ENCODE measurements at regions not wholly inside any gene's neighbourhood (a gene's known extent, or its start where the extent isn't known, plus 50 kb on each side); places are given as distances from the start of the nearest gene placed in this dataset.

DNA sequence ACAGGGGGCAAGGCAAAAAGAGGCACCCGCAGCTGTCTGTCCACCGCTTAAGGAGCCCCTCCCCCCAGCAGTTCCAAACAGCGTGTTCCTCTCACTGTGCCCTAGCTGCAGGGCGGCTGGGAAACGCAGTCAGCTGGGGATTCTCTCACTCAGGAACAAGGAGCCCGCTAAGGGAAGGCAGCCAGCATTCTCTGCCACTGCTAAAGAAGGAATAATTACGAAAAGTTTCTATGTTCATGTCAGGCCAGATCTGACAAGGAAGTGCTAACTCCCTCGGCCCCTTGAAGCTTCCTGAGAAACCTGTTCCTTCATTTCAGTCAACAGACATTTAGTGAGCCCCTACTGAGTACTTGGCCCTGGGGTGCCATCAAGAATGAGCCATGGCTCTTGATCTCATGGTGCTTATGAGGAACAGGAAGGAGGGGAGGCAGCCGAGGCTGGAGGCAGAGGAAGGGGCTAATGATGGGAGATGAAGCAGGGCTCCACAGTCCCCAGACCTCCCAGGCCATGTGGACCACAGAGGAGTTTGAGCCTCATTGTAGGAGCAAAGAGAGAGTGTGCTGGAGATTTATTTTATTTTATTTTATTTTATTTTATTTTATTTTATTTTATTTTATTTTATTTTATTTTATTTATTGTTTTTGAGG lies 101.7 kb upstream of the PMEPA1 start:
- Histone ChIP-seq H3K4me3 (no peak overlapping the region), H3K27me3 (replicated peaks in 1 of 2; ENCODE audit: control insufficient read depth in 2 of 2, insufficient read depth in 2 of 2, low read length in 1 of 2) (peaks cover 0 to 4% of the 10 kb centered on the region in 2 experiments; a peak in 2 of 4 replicates), H3K27ac (ENCODE audit: control insufficient read depth, insufficient read depth) (no peak overlapping the region), H3K36me3 (ENCODE audit: control insufficient read depth in 2 of 2, insufficient read depth in 2 of 2, low read length in 1 of 2) (no peaks in the 10 kb centered on the region; a peak in 1 of 4 replicates), H2AFZ (ENCODE audit: control insufficient read depth, low read depth, low read length) (no peak overlapping the region), H3K9ac (ENCODE audit: control insufficient read depth, insufficient read depth, low read length) (no peak overlapping the region), H3K4me1 (ENCODE audit: control insufficient read depth, insufficient read depth, low read length) (no peaks in the 10 kb centered on the region), H3K79me2 (ENCODE audit: control insufficient read depth, insufficient read depth, low read length) (no peaks in the 10 kb centered on the region), H4K20me1 (ENCODE audit: control insufficient read depth, insufficient read depth) (no peaks in the 10 kb centered on the region), H3K4me2 (ENCODE audit: control insufficient read depth, insufficient read depth) (no peak overlapping the region), H3K9me3 (replicated peaks; ENCODE audit: control insufficient read depth, insufficient read depth, low read length) (no peaks in the 10 kb centered on the region; the same call in 2 of the 3 replicates)
- ChIA-PET POLR2A (no interaction called here), SMC1A (ENCODE audit: uncharacterized antibody, unreplicated experiment) (no interaction called here), CTCF (no interaction called here), RAD21 (ENCODE audit: unreplicated experiment) (no interaction called here)
- in situ Hi-C loops (cut with MboI) = no loop called here
- FAIRE-seq (no peak), ATAC-seq (no peak), DNase-seq (ENCODE audit: low read depth, low spot score) (no peak)
- 18% methylated on average over 9 of the region's 9 CpGs for WGBS (ENCODE audit: insufficient coverage, insufficient replicate concordance, low lambda C conversion rate, missing lambda C conversion rate)
- intact Hi-C loops (cut with micrococcal nuclease; ENCODE audit: unreplicated experiment) = no loop called here
- TF ChIP-seq GABPA (IDR thresholded peaks at IDR 0.05; ENCODE audit: low read depth) (no peak), SREBF2 (IDR thresholded peaks at IDR 0.05; ENCODE audit: low read length) (no peak), POU2F2 (IDR thresholded peaks at IDR 0.05; ENCODE audit: borderline replicate concordance, low read depth, low read length) (no peak), TCF3 (IDR thresholded peaks at IDR 0.05; ENCODE audit: borderline replicate concordance, insufficient read depth, low read depth, low read length) (no peak), ZBTB33 (IDR thresholded peaks at IDR 0.05) (no peak), RELA (IDR thresholded peaks at IDR 0.05; ENCODE audit: borderline replicate concordance, partially characterized antibody) (no peak), BHLHE40 (IDR thresholded peaks at IDR 0.05; ENCODE audit: borderline replicate concordance in 1 of 2, low read depth in 2 of 2, low read length in 1 of 2) (no peak), MTA3 (IDR thresholded peaks at IDR 0.05; ENCODE audit: borderline replicate concordance, low read length) (no peak), GATAD2B (conservative IDR thresholded peaks at IDR 0.05; ENCODE audit: low read depth) (no peak)
- TF ChIP-seq, protein P1, sequence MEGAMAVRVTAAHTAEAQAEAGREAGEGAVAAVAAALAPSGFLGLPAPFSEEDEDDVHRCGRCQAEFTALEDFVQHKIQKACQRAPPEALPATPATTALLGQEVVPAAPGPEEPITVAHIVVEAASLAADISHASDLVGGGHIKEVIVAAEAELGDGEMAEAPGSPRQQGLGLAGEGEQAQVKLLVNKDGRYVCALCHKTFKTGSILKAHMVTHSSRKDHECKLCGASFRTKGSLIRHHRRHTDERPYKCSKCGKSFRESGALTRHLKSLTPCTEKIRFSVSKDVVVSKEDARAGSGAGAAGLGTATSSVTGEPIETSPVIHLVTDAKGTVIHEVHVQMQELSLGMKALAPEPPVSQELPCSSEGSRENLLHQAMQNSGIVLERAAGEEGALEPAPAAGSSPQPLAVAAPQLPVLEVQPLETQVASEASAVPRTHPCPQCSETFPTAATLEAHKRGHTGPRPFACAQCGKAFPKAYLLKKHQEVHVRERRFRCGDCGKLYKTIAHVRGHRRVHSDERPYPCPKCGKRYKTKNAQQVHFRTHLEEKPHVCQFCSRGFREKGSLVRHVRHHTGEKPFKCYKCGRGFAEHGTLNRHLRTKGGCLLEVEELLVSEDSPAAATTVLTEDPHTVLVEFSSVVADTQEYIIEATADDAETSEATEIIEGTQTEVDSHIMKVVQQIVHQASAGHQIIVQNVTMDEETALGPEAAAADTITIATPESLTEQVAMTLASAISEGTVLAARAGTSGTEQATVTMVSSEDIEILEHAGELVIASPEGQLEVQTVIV (IDR thresholded peaks at IDR 0.05; ENCODE audit: borderline replicate concordance, partially characterized antibody) = no peak
- TF ChIP-seq, protein P2, sequence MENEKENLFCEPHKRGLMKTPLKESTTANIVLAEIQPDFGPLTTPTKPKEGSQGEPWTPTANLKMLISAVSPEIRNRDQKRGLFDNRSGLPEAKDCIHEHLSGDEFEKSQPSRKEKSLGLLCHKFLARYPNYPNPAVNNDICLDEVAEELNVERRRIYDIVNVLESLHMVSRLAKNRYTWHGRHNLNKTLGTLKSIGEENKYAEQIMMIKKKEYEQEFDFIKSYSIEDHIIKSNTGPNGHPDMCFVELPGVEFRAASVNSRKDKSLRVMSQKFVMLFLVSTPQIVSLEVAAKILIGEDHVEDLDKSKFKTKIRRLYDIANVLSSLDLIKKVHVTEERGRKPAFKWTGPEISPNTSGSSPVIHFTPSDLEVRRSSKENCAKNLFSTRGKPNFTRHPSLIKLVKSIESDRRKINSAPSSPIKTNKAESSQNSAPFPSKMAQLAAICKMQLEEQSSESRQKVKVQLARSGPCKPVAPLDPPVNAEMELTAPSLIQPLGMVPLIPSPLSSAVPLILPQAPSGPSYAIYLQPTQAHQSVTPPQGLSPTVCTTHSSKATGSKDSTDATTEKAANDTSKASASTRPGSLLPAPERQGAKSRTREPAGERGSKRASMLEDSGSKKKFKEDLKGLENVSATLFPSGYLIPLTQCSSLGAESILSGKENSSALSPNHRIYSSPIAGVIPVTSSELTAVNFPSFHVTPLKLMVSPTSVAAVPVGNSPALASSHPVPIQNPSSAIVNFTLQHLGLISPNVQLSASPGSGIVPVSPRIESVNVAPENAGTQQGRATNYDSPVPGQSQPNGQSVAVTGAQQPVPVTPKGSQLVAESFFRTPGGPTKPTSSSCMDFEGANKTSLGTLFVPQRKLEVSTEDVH (IDR thresholded peaks at IDR 0.05; ENCODE audit: low read depth, partially characterized antibody) = no peak
- TF ChIP-seq, protein P3, sequence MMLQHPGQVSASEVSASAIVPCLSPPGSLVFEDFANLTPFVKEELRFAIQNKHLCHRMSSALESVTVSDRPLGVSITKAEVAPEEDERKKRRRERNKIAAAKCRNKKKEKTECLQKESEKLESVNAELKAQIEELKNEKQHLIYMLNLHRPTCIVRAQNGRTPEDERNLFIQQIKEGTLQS (IDR thresholded peaks at IDR 0.05; ENCODE audit: borderline replicate concordance, extremely low read depth, low read depth, low read length) = no peak
- BruUV-seq (replicated peaks) = no TSS peak

Data from GM12878 (cell line).